Trophoblast cell (in vitro differentiated cells and primary cell): ENCODE measurements at regions not wholly inside any gene's neighbourhood (a gene's known extent, or its start where the extent isn't known, plus 50 kb on each side); places are given as distances from the start of the nearest gene placed in this dataset.

Experiments
- DNase-seq, 2 donors: peaks; one replicate each; pipeline ENCODE4 v3.0.0-alpha.2; 2016
- H2AFZ ChIP-seq: 2 replicates; pipeline ENCODE4 v1.6.1; 2013; ENCODE audit warnings: low read length, moderate library complexity, mild to moderate bottlenecking; ENCODE audit not compliant: insufficient read depth, poor library complexity
- H2AK5ac ChIP-seq: 2 replicates; pipeline ENCODE4 v1.6.1; 2013; ENCODE audit warnings: mild to moderate bottlenecking, low read length
- H2BK120ac ChIP-seq: 2 replicates; pipeline ENCODE4 v1.6.1; 2013; ENCODE audit warnings: low read length, mild to moderate bottlenecking, moderate library complexity; ENCODE audit not compliant: insufficient read depth, poor library complexity
- H2BK12ac ChIP-seq: 2 replicates; pipeline ENCODE4 v1.6.1; 2013; ENCODE audit warnings: mild to moderate bottlenecking, low read length, moderate library complexity
- H2BK5ac ChIP-seq: 2 replicates; pipeline ENCODE4 v1.6.1; 2013; ENCODE audit warnings: low read length, low read depth, moderate library complexity, mild to moderate bottlenecking; ENCODE audit not compliant: poor library complexity
- H3K14ac ChIP-seq: 2 replicates; pipeline ENCODE4 v1.6.1; 2013; ENCODE audit warnings: mild to moderate bottlenecking, low read length
- H3K18ac ChIP-seq: 2 replicates; pipeline ENCODE4 v1.6.1; 2013; ENCODE audit warnings: mild to moderate bottlenecking, low read length
- H3K23ac ChIP-seq: 2 replicates; pipeline ENCODE4 v1.6.1; 2013; ENCODE audit warnings: low read length
- H3K27ac ChIP-seq: 2 replicates; pipeline ENCODE4 v1.5.1; 2013; ENCODE audit warnings: low read depth, mild to moderate bottlenecking, inconsistent platforms, low read length, moderate library complexity
- H3K27me3 ChIP-seq: 2 replicates; pipeline ENCODE4 v1.6.1; 2013; ENCODE audit warnings: inconsistent platforms, mild to moderate bottlenecking, low read length, moderate library complexity; ENCODE audit not compliant: insufficient read depth
- H3K36me3 ChIP-seq, 2 experiments: 1 replicate in 1 of 2; 2 replicates in 1 of 2; pipeline ENCODE4 v1.6.1; 2013; ENCODE audit warnings: low read length in 2 of 2, mild to moderate bottlenecking in 2 of 2, moderate library complexity in 1 of 2; ENCODE audit not compliant: insufficient read depth in 2 of 2, control insufficient read depth in 1 of 2
- H3K4ac ChIP-seq: 2 replicates; pipeline ENCODE4 v1.6.1; 2013; ENCODE audit warnings: low read depth, mild to moderate bottlenecking, low read length, moderate library complexity
- H3K4me1 ChIP-seq, 2 experiments: 1 replicate in 1 of 2; 2 replicates in 1 of 2; pipeline ENCODE4 v1.6.1; 2013; ENCODE audit warnings: low read length in 2 of 2, mild to moderate bottlenecking in 2 of 2, moderate library complexity in 1 of 2; ENCODE audit not compliant: insufficient read depth in 2 of 2, control insufficient read depth in 1 of 2
- H3K4me2 ChIP-seq: 2 replicates; pipeline ENCODE4 v1.6.1; 2013; ENCODE audit warnings: inconsistent platforms, mild to moderate bottlenecking, low read length, moderate library complexity
- H3K4me3 ChIP-seq: 2 replicates; pipeline ENCODE4 v1.5.1; 2013; ENCODE audit warnings: mild to moderate bottlenecking, low read depth, low read length, inconsistent platforms
- H3K79me1 ChIP-seq: one replicate; pipeline ENCODE4 v1.6.1; 2013; ENCODE audit warnings: low read length
- H3K79me2 ChIP-seq: 2 replicates; pipeline ENCODE4 v1.6.1; 2013; ENCODE audit warnings: low read length, mild to moderate bottlenecking; ENCODE audit not compliant: control insufficient read depth, insufficient read depth, poor library complexity
- H3K9ac ChIP-seq: 2 replicates; pipeline ENCODE4 v1.6.1; 2013; ENCODE audit warnings: mild to moderate bottlenecking, low read length
- H3K9me3 ChIP-seq: 2 replicates; pipeline ENCODE4 v1.6.1; 2013; ENCODE audit warnings: low read depth, mild to moderate bottlenecking, control low read depth, inconsistent platforms, low read length; ENCODE audit not compliant: insufficient read depth
- H4K12ac ChIP-seq: 2 replicates; pipeline ENCODE4 v1.6.1; 2013; ENCODE audit warnings: low read depth, mild to moderate bottlenecking, low read length, moderate library complexity
- H4K8ac ChIP-seq: 2 replicates; pipeline ENCODE4 v1.6.1; 2013; ENCODE audit warnings: low read depth, mild to moderate bottlenecking, low read length, moderate library complexity
- H4K91ac ChIP-seq: one replicate; pipeline ENCODE4 v1.6.1; 2013; ENCODE audit warnings: low read depth, mild to moderate bottlenecking, low read length, moderate library complexity
- WGBS: extraction: QIAGEN DNeasy Blood & Tissue Kit; methylation state at CpG from one replicate; pipeline ENCODE4 v1.1.7; 2013; ENCODE audit warnings: missing lambda C conversion rate; ENCODE audit not compliant: insufficient read length, insufficient coverage; ENCODE audit errors: extremely low coverage; 5-methylcytosine and 5-hydroxymethylcytosine counted together

DNA sequence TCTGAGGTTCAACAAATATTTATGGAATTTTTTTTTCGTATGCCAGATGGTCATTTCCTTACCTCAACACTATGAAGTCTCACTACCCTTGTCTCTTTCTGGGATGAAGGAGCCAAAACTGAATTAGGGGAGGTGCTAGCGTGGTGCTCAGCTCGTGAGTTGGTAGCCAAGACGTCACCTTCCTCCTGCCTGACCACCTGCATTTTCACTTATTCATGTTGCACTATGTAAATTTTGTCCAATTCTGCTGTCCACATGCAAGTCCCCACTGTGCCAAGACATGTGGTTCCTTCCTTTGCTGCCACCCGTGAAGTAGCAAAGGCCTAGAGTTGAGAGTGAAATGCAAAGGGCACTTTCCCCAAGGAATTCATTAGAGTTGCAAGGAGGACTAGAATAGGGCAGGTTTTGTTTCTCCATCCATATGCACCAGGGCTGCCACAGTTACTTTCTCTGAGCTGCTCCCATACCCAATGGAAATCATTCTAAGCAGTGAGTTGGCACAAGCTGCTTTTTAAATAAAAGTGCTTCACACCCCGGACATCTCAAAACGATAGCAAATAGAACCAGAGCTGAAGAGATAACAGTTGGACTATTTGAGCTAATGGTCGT lies 591.3 kb upstream of the NOX3 start:
- no peak overlapping the region for H3K9ac ChIP-seq
- H2AK5ac ChIP-seq: no peak overlapping the region
- H3K27ac ChIP-seq: no peak overlapping the region
- no peak overlapping the region for H2BK12ac ChIP-seq
- H3K4me1 ChIP-seq: no peaks in the 10 kb centered on the region
- no peak overlapping the region for H3K14ac ChIP-seq
- H2AFZ ChIP-seq: no peak overlapping the region
- H3K4ac ChIP-seq: no peak overlapping the region
- H3K27me3 ChIP-seq: no peaks in the 10 kb centered on the region
- no peak overlapping the region for H3K23ac ChIP-seq
- H2BK120ac ChIP-seq: no peak overlapping the region
- no peaks in the 10 kb centered on the region for H3K36me3 ChIP-seq
- no peak overlapping the region for H4K91ac ChIP-seq
- no peak overlapping the region for H3K4me2 ChIP-seq
- H3K18ac ChIP-seq: no peak overlapping the region
- no peaks in the 10 kb centered on the region for H3K79me1 ChIP-seq
- no CpG with 5 or more reads among the region's 8 CpGs for WGBS
- no peaks in the 10 kb centered on the region for H3K9me3 ChIP-seq
- no peak overlapping the region for H2BK5ac ChIP-seq
- no peaks in the 10 kb centered on the region for H3K79me2 ChIP-seq
- no peak overlapping the region for H3K4me3 ChIP-seq
- no peak for DNase-seq
- no peak overlapping the region for H4K8ac ChIP-seq
- no peak overlapping the region for H4K12ac ChIP-seq

DNA sequence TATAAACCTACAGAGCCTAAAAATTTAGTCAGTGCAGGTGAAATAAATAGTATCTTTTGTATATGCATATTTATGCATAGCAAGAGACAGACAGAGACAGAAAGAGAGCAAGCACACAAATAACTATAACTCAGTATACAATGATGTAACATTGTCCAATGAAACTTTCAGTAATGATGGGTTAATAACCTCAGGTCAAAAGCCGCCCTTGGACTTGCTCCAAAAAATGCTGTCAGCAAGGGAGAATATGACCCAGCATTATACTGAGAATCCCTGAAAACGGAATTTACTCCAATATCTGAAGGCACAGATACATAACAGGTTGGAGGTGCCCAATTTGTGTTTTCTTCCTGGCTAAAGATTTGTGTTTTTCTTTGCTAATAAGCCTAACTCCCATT lies 590.6 kb upstream of the NOX3 start:
- no peak overlapping the region for H4K8ac ChIP-seq
- no peak for DNase-seq
- no peak overlapping the region for H2AFZ ChIP-seq
- H3K79me1 ChIP-seq: no peaks in the 10 kb centered on the region
- no peak overlapping the region for H3K18ac ChIP-seq
- no peak overlapping the region for H3K23ac ChIP-seq
- H3K27ac ChIP-seq: no peak overlapping the region
- no peaks in the 10 kb centered on the region for H3K79me2 ChIP-seq
- H3K4me3 ChIP-seq: no peak overlapping the region
- no peak overlapping the region for H2BK5ac ChIP-seq
- H3K27me3 ChIP-seq: no peaks in the 10 kb centered on the region
- no peak overlapping the region for H3K4me2 ChIP-seq
- WGBS: no CpG with 5 or more reads among the region's 2 CpGs
- H3K14ac ChIP-seq: no peak overlapping the region
- no peak overlapping the region for H2AK5ac ChIP-seq
- no peak overlapping the region for H3K9ac ChIP-seq
- no peaks in the 10 kb centered on the region for H3K9me3 ChIP-seq
- H3K4ac ChIP-seq: no peak overlapping the region
- H4K12ac ChIP-seq: no peak overlapping the region
- no peaks in the 10 kb centered on the region for H3K36me3 ChIP-seq
- no peak overlapping the region for H2BK120ac ChIP-seq
- H4K91ac ChIP-seq: no peak overlapping the region
- no peaks in the 10 kb centered on the region for H3K4me1 ChIP-seq
- H2BK12ac ChIP-seq: no peak overlapping the region

DNA sequence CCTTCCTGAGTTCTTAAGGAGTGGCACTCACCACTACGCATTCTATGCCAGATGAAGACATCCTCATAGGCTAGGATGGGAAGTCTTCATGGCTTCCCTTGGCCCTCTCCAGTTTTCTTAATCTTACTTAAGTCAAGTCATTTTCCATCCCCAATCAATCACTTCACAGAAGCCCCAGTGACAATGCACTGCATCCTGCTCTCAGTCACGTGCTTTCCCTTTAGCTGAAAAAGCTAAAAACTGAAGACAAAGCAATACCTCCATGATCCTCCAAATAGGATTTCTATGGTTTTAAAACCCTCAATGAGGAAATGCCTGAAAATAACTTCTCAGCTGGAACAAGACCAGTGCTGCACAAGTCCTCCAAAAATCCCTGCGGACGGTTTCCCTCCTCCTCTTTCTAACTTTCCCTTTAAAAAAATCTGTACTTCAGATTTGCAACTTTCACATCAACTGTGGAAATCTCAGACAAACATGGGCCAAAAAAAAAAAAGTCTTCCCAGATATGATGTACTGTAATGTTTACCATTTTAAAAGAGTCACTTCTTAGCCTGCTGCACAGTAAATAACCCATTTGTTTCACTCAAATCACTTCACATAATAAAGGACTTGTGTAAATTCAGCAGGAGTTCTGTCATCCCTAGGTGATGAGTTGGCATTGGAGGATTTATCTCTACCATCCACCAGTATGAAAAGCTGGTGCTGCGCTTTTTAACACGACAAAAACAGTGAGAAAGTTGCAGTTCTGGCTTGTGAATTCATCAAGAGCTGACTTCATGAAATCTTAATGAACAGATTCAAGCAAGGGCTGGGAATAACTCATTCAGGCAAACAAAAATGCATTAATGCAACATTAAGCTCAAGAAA lies 590.0 kb upstream of the NOX3 start:
- H3K4me1 ChIP-seq: no peaks in the 10 kb centered on the region
- H2BK12ac ChIP-seq: no peak overlapping the region
- no peaks in the 10 kb centered on the region for H3K79me2 ChIP-seq
- no peaks in the 10 kb centered on the region for H3K9me3 ChIP-seq
- no peak overlapping the region for H4K12ac ChIP-seq
- no peaks in the 10 kb centered on the region for H3K27me3 ChIP-seq
- no peak overlapping the region for H3K4me3 ChIP-seq
- H3K79me1 ChIP-seq: no peaks in the 10 kb centered on the region
- no peak overlapping the region for H3K9ac ChIP-seq
- no peak overlapping the region for H4K8ac ChIP-seq
- no peak overlapping the region for H2BK120ac ChIP-seq
- H3K4me2 ChIP-seq: no peak overlapping the region
- WGBS: no CpG with 5 or more reads among the region's 6 CpGs
- no peak overlapping the region for H2BK5ac ChIP-seq
- H3K27ac ChIP-seq: no peak overlapping the region
- H4K91ac ChIP-seq: no peak overlapping the region
- H2AFZ ChIP-seq: no peak overlapping the region
- no peak for DNase-seq
- no peak overlapping the region for H3K14ac ChIP-seq
- no peak overlapping the region for H2AK5ac ChIP-seq
- H3K36me3 ChIP-seq: no peaks in the 10 kb centered on the region
- H3K18ac ChIP-seq: no peak overlapping the region
- H3K23ac ChIP-seq: no peak overlapping the region
- H3K4ac ChIP-seq: no peak overlapping the region

DNA sequence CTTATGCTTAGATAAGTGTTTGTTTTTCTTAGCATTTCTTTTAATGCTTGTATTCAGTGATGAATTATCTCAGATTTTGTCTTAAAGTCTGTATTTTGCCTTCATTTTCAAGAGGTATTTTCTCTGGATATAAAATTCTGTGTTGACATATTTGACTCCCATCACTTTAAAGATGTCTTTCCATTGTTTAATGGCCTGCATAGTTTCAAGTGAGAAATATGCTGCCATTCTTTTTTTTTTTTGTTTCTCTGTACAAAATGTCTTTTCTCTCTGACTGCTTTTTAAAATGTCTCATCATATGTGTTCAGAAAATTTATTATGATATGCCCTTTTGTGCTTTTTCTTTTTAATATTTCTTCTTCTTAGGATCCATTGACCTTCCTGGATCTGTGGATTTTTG lies 578.0 kb upstream of the NOX3 start:
- Histone ChIP-seq H2BK12ac (no peak overlapping the region), H3K27ac (no peak overlapping the region), H3K4ac (no peak overlapping the region), H3K36me3 (no peaks in the 10 kb centered on the region), H2BK5ac (no peak overlapping the region), H3K4me2 (no peak overlapping the region), H2AK5ac (no peak overlapping the region), H3K9ac (no peak overlapping the region), H4K12ac (no peak overlapping the region), H3K4me3 (no peak overlapping the region), H3K9me3 (no peaks in the 10 kb centered on the region), H3K18ac (no peak overlapping the region), H4K8ac (no peak overlapping the region), H3K23ac (no peak overlapping the region), H3K14ac (no peak overlapping the region), H4K91ac (no peak overlapping the region), H3K79me2 (no peaks in the 10 kb centered on the region), H2BK120ac (no peak overlapping the region), H3K4me1 (no peaks in the 10 kb centered on the region), H2AFZ (no peak overlapping the region), H3K27me3 (no peaks in the 10 kb centered on the region), H3K79me1 (no peaks in the 10 kb centered on the region)
- no peak for DNase-seq
